ENCODE measurements at regions not wholly inside any gene's neighbourhood (a gene's known extent, or its start where the extent isn't known, plus 50 kb on each side); places are given as distances from the start of the nearest gene placed in this dataset.

DNA sequence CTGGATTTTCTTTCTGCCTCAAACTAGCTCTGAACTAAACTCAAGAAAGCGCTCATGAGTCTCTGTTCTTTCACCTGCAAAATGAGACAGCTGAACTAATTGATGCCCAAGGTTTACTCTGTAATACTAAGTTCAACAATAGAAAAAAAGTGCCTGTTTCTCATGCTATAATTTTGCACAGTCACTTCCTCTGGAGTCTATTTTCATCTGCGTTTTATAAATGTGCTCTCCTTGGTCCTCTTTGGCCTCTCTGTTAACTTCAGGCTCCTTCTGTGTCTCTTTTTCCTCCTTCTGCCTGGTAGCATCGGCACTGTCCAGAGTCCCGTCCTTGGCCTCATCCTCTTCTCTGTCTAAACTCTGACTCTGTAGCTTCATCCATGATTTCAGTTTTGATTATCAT lies 311.9 kb upstream of the TLE4 start:
- no peak for DNase-seq (ENCODE audit: low spot score)

DNA sequence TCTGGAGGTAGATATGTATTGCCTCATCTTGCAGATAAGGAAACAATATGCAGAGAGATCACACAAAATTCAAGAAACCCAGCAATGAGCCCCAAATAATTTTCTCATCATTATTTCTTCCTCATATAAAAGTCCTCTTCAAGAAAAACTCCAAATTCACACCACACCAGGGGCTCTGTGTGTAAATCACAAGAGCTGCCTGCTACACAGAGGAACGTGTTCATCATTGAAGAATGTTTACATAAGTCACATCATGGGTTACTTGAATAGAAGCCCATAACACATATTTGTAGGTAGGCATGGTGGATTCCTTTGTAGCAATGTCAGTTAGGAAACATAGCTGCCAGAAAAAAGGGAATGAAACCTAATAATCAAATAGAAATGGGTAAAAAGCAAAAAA lies 308.1 kb upstream of the TLE4 start:
- no peak for DNase-seq (ENCODE audit: low spot score)

DNA sequence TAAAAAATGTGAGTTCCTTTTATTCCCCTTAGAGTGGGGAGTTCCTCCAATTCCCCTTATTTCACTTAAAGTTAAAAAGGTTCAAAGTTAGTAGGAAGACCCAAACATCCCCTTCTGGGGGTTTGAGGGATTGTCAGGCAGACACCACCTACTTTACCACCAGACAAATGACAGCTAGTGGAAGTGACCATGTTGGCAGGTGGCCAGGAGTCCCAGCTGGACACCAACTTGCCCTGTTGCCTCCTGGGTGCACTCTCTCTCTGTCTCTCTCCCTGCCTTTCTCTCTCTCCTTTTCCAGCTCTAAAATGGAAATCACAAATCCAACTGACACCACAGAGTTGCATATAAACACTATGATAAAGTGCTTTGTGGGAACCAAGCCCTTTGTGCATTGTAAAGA lies 307.7 kb upstream of the TLE4 start:
- no peak for DNase-seq (ENCODE audit: low spot score)

DNA sequence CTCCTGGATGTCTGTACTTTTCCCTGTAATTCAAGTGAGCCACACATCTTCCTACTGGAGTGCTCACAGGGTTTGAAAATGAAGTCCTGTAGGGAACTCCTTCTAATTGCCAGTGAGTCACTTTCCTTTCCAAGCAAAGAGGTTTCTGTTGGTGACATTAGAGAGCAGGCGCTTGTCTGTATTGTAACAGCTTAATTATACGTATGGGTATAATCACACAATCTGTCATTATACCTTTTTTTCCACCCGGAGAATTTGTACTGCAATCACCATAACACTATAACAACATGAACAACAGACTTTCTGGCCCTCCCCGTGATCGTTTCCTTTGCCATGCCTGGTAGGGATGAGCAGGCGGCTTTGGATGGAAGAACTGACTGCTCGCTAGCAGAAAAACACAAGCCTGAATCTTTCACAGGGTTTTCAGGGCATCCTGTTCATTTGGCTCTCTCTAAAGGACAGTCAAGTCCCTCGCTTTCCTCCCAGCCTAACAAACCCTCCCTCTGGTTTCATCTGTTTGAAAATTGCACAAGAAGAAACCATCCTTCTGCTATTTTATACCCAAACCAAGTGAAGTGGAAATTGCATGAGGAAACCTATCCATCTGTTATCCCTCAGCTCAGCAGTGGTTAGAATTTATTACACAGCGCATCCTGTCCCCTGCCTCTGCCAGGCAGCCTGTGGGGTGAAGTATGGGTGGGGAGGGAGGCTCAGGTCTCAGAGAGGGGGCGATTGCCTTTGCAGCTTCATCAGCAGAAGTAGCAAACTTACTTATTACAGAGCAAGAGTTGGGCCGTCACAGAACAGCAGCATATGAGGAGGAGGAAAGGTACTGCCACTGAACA lies 307.0 kb upstream of the TLE4 start:
- DNase-seq (ENCODE audit: low spot score) = peak; percentile 12

DNA sequence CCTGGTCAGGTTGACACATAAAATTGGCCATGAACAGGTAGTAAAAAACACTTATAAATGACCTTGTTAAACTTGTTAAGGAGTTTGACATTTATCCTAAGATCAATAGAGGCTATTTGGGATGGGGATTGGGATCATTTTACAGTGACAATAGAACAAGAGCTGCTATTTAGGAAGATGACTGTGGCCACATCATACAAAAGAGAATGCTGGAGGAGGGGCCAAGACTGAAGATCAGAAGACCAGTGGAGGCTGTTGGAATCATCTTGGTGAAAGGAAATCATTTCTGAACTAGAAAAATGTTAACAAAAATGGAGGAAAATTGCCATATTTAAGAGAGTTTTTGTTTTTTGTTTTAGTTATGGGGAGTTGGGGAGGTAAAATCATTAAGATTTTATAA lies 304.8 kb upstream of the TLE4 start:
- DNase-seq (ENCODE audit: low spot score) = no peak

DNA sequence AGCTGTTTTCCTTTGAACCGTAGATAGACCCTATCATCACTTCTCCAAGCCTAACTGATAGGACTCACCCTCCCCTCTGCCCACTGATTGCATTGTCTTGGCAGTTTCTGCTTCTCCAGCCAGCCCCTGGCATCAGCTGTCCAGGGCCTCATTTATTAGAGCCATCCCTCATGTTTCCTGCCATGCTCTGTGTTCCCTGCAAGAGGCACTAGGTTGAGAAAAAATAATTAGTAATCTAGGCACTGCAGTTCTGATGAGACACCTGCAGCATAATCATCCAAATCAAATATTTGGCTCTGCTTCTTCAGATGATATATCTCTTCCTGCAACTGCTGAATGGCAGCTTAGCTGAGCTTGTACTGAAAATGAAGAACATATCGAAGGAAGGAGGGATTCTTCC lies 303.0 kb upstream of the TLE4 start:
- no peak for DNase-seq (ENCODE audit: low spot score)

DNA sequence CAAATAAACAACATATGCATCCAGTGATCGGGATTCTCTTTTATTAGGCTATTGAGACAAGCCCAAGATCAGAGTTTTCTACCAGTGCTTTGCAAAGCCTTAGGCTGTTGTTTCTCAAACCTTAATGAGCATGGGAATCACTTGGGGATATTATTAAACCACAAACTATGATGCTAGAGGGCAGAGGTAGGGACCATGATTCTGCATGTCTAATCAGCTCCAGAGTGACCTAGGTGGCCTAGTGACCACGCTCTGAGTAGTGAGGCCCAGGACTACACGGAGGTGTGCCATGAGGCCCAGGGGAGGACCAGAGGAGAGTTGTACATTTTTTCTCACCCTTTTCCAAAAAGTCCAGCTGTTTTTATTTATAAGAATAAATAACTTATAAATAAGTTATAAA lies 298.5 kb upstream of the TLE4 start:
- no peak for DNase-seq (ENCODE audit: low spot score)

DNA sequence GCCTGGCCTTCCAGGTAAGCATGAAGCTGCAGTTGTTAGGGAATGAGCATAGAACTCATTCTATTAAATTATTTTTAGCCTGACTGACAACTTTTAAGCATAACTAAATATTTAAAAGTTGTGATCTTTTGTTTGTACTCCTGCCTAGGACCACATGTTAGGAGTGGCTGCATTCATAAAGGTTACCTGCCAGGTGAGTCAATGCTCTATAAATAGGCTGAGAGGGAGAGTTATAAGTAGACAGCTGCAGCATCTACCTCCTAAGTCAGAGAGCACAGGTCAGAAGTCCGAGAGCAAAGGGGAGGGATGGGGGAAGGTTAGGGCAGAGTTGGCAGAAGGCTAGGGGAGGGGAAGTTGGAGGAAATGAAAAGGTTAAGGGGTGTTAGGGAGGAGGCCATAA lies 292.4 kb upstream of the TLE4 start:
- DNase-seq (ENCODE audit: low spot score) = no peak

DNA sequence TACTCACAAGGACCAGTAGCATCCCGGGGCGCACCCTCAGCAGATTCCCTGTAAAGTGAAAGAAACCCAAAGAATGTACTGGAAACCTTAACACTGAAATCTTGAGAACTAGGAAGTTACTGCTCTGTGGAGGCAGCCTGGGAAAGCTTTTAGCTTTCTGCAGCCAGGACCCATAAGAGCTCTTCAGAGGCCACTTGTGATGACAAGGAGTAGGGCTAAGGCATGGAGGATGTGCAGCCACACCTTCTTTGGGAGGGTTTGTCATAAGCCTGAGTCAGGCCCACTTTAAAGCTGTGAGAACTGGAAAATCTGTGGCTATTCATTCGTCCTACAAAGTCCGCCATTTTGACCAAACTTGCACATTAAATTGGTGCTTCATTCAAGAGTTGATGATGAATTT lies 291.1 kb upstream of the TLE4 start:
- no peak for DNase-seq (ENCODE audit: low spot score)

DNA sequence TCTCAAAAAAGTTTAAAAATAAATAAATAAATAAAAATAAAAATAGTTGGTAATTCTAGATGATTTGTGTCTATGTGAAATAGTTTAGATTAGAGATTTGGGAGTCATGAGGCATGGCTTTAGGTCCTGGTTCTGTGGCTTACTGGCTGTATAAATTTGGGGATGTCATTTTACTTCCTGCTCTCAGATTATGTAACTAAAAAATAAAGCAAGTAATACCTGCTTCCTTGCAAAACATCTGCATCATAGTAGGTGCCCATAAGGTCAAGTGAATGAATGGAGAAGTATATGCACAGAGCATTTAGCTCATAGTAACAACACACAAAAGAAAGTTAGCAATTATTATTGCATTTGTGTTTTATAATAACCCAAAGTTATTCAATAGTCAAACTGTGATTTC lies 287.7 kb upstream of the TLE4 start:
- no peak for DNase-seq (ENCODE audit: low spot score)

DNA sequence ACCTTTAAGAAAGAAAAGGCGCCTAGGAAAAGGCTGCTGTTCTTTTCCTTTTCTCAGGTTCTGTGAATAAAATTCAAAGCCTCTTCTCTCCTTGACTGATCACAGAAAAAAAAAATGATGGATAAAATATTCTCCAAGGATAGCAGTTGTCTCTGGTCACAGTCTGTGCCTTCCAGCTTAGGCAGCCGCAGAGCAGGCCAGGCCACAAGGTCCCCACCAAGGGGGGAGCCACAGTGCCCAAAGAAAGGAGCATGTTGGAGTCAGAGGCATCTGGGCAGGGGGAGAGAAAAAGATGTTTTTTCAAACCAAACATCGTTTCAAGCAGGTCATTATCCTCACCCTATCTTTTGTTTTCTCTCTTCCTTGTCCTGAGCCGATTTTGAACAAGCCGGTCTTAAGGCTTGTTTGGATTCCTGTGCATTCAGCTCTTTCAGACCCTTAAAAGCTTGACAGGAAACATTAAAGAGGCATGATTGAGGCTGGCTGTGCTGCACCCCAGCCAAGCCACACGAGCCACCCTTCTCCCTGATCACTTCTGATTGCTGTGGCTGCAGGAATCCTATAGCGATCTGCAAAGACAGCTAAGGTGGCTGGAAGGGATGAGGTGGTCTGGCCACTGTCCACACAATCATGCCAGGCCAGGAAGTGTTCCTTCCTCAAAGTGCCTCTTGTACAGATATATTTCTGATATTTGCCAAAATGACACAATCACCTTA lies 284.6 kb upstream of the TLE4 start:
- no peak for DNase-seq (ENCODE audit: low spot score)

DNA sequence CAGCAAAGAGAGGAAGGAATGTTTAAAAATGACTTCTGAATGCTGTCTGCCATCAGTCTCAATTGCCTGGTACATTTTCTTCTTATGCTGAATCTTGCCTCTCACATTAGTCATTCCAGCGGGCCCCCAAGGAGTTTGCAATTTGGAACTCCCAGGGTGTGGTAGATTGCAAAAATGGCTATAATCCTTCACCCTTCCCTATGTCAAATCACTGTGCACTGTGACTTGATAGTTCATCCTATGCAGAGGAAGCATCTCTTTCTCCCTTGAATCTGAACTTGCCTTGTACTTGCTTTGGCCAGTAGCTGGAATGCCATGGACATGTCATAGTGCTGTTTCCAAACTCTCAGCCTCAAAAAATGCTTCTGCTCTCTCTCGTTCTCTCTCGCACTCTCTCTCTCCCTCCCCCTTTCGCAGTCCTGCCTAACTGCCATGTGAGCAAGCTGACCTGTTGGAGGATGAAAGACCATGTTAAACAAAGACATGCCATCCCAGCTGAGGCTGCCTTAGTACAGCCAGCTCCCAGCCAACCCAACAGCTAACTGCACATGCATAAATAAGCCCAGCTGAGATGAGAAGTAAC lies 284.0 kb upstream of the TLE4 start:
- no peak for DNase-seq (ENCODE audit: low spot score)

DNA sequence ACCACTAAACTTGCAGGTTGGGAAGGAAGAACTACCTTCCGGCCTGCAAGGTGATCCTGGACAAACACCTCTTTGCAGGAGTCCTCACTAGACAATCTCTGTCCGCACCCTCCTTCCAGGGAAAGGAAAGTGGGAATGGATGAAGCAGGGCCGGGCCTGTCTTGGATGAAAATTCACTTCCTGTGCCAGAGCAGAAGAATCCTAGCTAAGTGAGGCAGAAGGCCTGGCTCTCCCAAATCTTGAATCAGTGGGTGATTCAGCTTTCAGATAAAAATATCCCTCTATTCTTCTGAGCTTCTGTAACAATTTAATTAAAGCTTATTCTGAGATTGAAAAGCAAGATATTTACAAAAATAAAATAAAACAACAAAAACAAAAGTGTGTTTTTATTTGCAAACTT lies 281.9 kb upstream of the TLE4 start:
- no peak for DNase-seq (ENCODE audit: low spot score)

DNA sequence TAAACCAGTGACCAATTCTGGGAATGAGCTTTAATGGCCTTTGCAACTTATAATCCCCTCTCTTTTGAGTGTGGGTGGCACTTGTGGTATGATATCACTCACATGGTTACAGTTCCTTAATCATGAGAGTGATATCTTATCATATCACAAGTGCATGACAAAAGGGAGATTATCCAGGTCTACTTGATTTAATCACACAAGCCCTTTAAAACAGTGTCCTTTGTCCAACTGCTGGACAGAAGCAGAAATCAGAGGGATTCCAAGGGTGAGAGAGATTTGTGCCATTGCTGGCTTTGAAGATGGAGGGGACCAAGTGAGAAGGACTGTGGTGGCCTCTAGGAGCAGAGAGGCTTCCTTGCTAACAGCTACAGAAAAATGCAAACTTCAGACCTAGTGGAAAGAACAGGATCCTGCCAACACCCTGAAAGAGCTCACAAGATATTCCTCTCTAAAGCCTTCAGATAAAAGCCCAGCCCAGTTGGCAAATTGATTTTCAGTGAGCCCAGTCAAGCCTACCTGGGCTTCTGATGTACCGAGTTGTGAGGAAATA lies 279.0 kb upstream of the TLE4 start:
- DNase-seq (ENCODE audit: low spot score) = no peak

DNA sequence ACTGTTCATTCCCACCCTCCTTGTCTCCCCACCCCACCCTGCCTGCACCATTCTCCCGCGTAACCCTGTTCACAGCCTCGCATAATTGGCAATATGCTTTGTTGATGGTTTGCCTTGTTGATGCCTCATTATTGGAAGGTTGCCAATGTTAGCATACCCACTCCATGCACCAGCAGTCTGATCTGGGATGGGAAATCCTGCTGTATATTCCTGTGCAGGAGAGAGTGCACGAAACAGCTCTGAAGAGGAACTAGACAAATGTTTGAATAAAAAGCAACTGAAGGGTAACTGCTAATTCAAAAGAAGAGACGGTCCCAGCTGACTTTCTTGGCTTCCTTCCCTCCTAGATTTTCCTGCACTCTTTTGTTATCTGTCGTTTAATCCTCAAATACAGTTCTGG lies 271.7 kb upstream of the TLE4 start:
- DNase-seq (ENCODE audit: low spot score) = no peak

DNA sequence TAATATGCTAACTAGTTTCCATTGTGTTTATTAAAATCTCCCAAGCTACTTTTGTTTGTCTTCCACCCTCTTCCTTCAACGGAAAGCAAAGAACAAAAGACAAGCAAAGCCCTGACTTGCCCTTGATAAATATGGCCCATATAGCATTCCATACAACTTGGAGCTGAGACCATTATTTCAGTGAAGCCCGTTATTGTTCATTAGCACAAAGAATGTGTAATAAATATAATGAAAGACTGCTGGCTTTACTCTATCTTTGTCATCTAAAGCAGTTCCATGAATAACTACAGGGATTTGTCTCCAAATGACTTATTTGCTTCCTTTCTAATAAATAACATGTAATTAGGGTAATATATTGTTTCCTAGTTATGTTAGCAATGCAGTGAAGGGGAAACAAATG lies 270.7 kb upstream of the TLE4 start:
- DNase-seq (ENCODE audit: low spot score) = no peak

DNA sequence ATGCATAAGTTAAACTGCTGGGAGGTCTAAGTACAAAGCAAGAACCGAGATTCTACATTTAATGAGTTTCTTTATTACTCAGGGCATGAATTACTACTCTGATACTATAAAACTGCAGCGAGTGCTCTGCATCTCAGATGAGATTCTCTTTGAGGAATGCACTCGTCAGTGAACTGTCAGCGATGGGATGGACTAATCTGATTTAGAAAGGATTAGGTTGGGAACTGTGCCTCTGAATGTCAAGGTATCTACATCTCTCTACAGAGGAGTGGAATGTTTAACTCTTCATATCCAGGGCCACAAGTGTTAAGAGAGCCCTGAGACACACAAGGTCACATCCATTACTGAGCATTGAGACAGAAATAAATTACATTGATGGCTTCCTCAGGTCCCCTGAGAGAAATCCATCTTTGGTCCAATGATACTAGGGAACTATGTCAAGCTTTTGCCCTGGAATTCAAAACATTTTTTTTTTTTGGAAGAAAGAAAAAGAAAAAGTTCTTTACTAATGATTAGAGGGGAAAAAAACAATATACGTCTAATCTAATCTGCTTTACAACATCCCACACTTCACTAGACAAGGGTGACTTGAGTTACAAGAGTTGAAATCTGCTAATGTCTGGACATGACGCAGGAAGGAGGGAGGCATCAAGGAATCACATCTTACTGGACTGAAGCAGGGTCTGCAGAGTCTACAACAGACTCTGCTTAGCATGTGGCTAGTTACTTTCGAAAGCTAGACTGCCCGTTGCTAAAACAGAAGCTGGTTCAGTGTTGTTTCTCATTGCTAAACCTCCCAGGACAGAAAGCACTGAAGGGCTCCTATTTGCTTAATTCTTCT lies 270.0 kb upstream of the TLE4 start:
- DNase-seq (ENCODE audit: low spot score) = no peak

DNA sequence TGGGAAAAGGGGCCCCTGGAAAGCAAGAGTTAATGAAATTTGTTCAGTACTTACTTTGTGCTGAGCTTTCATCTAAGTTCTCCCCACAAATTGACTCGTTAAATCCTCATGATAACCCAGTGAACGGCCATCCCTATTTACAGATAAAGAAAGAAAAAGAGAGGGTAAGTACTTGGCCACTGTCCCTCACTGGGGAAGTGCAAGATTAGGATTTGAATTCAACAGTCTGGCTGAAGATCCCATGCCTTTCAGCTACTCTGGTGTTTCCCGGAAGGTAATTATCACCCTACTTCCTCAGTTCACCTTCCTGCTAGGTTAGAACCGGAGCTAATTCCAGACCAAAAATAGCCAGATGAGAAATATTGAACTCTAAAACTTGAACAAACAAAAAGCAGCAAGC lies 269.2 kb upstream of the TLE4 start:
- no peak for DNase-seq (ENCODE audit: low spot score)

DNA sequence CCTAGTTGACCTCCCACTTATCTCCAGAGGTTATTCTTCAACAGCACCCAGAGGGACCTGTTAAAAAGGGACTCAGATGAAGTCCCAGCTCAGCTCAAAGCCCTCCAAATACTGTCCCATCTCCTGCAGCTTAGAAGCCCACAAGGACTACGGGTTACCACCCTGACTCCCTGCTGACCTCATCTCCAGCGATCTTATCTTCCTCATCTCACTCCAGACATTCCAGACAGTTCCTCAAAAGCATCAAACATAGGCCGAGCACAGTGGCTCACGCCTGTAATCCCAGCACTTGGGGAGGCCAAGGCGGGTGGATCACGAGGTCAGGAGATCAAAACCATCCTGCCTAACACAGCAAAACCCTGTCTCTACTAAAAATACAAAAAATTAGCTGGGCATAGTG lies 263.8 kb upstream of the TLE4 start:
- no peak for DNase-seq (ENCODE audit: low spot score)

DNA sequence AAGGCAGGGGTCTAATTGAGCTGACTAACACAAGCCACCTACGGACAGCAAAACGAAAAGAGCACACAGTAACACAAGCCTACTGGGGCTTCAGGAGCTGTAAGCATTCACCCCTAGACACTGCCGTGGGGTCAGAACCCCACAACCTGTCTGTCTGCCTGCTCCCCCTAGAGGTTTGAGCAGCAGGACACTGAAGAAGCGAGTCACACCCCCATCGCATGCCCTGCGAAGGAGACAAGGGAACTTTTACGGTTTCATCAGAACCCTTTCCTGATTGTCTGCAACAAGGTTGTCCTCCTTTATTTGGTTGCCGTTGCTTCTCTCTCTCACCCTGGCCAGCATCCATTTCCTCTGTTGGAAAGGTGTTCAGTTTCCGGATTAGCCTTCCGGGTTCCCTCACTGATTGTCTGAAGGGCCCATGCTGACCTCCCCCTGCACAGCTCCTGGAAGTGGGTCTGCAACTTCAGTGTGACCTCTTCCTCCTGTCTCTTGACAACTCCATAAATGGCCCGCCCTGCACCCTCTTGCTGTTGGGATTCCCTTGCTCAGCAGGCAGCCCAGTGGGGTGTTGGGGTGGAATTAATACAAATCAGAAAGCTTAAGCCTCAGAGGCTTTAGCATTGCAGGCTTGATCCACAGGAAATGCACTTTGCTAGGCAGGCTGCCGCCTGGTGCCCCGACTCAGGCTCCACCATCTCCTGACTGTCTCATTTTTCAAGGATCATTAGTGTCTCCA lies 258.9 kb upstream of the TLE4 start:
- DNase-seq (ENCODE audit: low spot score) = no peak

DNA sequence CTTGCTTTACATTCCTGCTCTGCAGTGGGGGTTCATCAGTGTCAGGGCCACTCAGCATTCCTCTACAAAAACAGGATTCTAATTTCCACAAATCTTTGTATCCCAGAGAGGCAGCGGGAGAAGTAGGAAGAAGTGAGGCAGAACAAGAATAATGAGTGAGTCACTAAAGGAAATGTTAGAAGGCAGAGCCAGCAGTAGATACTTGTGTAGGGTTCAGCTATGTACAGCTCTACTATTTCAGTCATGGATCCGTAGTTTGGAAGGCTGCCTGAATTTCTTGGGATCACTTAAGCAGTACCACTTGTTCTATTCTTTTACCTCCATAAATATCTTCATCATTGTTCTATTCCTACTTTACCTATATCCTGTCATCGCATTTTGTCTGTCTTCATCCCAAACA lies 246.3 kb upstream of the TLE4 start:
- no peak for DNase-seq (ENCODE audit: low spot score)

DNA sequence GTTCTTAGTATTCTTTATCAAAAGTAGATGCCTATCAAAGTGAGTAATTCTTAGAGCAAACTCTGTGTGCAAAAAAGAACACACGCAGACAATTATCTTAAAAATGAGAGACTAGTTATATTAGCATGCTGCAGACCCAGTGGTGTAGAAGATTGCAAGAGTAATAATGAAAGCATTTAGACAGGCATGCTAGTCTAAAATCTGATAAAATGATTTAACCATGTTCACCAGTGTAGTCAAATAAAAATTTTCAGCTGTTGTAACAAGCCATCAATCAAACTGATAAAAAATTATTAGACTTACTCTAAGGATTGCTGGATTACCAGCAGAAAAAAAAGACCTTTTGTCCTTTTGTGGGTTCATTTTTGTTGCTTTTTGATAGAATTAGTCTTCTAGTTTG lies 241.9 kb upstream of the TLE4 start:
- DNase-seq (ENCODE audit: low spot score) = no peak

Data from pons (tissue), 1 donor.